Activated CD8-positive, alpha-beta memory T cell treated with anti-CD3 and anti-CD28 coated beads for 24 hours (primary cell): ENCODE measurements at regions not wholly inside any gene's neighbourhood (a gene's known extent, or its start where the extent isn't known, plus 50 kb on each side); places are given as distances from the start of the nearest gene placed in this dataset.
"Not testable (repeated sequence)": the region's sequence is repeated elsewhere in the genome, so short reads cannot be mapped to it uniquely, and the experiment has no call there.

Experiments used
- DNase-seq: peaks from one replicate; pipeline ENCODE4 v3.0.0-alpha.2; 2020

DNA sequence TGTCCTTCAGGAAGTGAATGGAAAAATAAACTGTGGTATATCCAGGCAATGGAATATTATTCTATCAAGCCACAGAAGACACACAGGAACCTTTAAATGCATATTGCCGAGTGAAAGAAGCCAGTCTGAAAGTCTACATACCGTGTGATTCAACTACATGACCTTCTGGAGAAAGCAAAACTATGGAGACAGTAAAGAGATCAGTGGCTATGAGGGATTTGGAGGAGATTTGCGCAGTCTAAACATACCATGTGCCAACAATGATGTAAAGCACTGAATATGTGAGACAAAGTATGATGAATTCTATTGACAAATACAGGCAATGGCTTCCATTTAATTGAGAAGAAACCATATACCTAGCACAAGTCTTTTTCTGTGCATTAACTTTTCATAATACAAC is 518.3 kb upstream of the ZNF337 start:
- DNase-seq: no peak

DNA sequence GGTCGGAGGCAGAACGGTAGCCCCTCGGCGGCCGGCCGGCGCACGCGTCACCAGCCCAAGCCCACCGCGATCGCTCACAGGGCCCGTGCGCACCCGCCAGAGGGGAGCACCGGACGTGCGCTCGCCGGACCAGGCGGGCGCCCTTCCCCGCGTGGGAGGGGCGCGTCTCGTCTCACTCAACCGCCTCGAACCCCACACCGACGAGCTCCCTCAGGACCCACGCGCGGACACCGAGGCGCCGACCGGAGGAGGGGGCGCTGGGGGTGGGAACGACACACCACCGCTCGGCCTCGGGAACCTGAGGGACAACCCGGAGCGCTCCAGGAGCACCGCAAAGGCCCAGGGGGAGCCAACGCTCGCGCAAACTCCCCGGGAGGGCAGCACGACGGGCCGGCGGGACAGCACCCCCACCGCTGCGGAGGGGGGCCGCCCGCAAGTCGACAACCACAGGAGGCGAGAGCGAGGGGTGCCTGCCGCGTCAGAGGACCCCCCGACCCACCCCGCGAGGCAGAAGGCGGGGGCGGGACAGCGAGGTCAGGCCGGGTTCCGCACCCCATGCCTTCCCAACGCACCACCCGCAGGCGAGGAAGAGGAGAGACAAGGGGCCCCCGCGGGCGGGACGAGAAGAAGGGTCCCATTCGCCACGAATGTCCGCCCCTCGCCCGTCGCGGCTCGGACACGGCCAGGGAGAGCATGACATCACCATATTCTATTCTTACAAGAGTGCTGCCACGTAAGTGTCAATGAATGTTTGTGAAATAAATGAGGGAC is 512.7 kb upstream of the ZNF337 start:
- peak; percentile 59 for DNase-seq

- peak; percentile 71 for DNase-seq
These were observed 511.8 kb upstream of the ZNF337 start for GRCh38 chr20:26208296-26209091.

DNA sequence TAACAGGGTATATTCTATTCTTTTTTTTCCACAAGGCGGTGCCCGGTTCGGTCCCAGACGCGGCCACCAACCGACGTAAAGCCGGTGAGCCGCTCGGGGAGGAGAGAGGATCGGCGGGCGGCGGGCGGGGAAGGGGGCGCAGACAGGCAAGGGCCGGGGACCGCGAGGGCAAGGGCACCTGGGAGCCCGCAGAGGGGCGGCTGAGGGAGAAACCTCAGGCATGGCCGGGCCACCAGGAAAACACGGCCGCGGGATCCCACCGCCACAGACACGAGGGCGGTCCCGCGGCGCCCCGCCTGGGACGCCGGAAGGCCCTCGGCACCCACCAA is 511.3 kb upstream of the ZNF337 start:
- DNase-seq: peak; percentile 58

DNA sequence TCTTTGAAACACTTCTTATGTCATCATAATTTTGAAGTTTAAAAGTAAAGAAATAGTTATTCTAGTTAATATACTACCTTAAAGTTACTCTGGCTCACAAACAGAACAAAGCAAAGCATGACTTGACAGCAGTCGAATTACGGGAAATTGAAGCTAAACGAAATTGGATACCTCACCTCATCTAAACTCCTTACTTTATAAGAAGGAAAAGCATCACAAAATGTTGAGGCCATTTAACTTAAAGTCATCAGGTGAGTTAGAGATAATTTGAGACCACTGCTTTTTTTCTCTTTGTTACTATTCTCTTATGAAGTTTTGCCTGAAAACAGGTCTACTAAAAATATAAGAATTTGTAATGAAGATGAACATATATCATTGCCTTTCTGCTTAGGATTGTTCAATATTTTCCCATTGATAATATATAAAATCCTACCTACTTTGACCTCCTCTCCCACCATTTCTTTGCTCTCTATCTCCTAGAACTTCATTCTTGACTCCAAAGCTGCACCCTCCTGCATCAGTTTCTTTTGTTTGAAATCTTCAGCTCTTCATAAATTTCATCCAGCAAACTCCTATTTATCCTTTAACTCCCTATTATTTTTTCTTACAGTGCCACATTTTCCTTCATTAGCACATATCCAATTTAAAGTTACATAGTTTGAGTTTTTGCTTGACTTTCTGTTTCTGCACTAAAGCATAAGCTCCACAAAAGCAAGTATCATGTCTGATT is 510.7 kb upstream of the ZNF337 start:
- no peak for DNase-seq

- no peak for DNase-seq
These were observed 508.7 kb upstream of the ZNF337 start for GRCh38 chr20:26205350-26205749.

GRCh38 chr20:26201026-26201425 is 504.4 kb upstream of the ZNF337 start:
- DNase-seq: not testable (repeated sequence)

- not testable (repeated sequence) for DNase-seq
These were observed 490.7 kb upstream of the ZNF337 start for GRCh38 chr20:26187329-26187728.

- not testable (repeated sequence) for DNase-seq
These were observed 487.1 kb upstream of the ZNF337 start for GRCh38 chr20:26183720-26184119.

GRCh38 chr20:26181364-26181763 is 484.7 kb upstream of the ZNF337 start:
- DNase-seq: not testable (repeated sequence)

GRCh38 chr20:26171875-26172274 is 475.2 kb upstream of the ZNF337 start:
- DNase-seq: not testable (repeated sequence)

DNA sequence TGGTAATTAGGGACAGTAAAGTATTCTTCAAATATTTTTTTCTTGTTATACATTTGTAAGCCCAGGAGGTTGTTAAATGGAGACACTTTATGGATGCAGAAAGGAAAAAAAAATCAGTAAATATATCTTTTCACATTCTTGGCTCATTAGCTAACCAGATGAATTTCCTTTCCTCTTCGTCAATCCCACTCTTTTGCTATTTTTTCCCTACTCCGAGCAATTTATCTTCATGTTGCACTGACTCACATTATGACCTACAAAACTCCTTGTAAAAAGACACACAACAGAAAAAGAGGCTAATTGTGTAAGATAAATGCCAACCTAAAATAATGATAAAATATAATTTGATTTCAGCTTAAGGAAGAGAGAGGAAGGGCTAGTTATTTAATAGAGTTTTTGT is 472.9 kb upstream of the ZNF337 start:
- no peak for DNase-seq

DNA sequence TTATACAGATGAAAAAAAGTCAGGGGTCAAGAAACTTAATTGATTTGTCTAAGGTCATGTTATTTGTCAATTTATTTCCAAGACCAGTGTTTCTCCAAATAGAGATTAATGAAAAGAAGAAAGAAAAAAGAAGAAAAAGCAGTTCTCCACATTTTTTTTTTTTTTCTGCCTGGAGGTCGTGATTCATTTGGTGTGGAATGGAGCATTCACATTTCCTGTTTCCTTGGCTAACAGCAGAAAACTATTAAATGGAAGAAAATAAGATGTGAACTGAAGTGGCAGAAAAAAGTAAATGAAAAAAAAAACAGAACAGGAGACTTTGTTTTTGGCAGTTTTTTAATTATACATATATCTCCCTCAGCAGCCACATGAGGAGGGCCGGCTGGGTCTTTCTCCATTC is 470.8 kb upstream of the ZNF337 start:
- no peak for DNase-seq

- no peak for DNase-seq
These were observed 467.2 kb upstream of the ZNF337 start for GRCh38 chr20:26163890-26164289.

GRCh38 chr20:26163151-26163550 is 466.5 kb upstream of the ZNF337 start:
- DNase-seq: not testable (repeated sequence)

DNA sequence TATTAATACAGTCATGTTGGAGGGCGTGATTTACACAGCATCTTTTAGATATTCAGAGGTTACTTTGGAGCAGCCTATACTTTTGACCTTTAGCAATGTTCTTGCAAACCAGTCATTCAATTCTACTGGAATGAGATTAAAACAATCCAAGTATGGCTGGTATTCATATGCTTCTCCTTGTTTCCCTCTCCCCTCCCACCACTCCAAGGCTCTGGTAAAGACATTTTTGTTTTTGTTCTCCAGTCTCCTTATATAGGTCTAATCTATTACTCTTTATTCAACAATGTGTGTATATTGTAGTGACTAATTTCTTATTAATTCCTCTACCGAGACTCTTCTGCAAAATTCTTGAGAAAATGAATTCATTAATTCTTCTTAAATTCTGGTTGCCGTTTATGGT is 465.1 kb upstream of the ZNF337 start:
- DNase-seq: not testable (repeated sequence)

DNA sequence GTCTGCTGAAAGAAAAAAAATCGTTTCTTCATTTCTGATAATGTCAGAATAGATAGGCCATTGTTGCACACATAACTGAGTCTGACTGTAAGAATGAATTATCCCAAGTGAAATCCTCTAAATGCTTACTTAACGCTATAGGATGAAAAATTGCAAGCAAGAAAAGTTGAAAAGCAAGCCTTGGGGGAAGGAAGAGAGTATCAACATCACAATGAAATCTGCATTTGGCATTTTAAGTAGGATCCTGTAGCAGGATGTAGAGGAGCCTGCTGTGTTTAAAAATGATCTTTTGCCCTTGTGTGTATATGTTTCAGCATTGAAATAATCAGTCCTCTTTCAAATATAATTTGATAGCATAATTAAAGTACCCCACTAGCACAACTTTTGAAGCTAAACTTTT is 464.3 kb upstream of the ZNF337 start:
- DNase-seq: not testable (repeated sequence)

DNA sequence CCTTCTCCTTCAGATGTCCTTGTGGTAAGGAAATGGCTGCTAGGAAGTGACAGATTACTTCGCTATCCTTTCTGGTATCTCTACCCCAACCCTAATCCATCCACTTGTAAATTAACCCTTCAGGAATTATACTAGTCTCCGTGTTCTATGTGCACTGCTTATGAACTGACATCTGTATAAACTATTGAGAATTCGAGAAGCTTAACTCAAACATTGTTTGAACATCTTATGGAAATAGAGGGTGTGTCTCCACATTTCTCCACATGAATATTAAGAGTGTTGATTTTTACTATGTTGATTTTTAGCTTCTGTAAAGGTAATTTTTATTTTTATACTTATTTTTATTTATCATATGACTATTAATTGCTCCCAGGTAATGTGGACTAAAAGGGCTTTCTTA is 457.6 kb upstream of the ZNF337 start:
- no peak for DNase-seq

DNA sequence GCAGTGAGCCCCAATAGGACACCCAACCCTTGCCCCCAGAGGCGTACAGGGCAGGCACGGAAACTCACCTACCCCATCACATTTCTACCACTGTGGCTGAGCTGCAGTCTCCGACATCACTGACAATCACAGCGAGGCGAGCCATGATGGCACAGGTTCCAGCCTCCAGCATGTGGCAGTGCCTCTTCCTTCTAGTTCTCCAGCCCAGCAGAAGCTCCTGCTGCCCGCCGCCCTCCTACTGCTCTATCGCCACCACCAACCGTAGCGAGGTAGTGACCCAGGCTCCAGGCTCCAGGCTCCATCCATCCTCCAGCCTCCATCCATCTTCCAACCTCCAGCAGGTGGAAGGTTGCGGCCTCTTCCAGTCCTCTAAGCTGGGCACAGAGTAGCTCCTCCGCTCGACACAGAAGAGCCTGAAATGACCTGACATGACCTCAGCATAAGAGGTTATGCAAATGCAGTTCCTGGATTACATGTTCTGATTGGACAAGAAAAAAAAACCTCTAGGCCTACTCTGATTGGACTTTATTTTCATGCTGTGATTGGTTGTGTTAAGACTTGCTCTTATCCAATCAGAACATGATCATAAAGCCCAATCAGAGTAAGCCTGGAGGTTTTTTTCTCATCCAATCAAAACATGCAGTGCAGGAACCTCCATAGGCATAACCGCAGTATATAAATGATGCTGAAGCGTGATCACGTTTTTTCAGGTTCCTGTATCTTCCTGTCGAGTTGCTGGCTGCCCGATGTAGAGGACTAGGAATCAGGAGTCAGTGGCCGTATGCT is 438.9 kb upstream of the ZNF337 start:
- DNase-seq: no peak

DNA sequence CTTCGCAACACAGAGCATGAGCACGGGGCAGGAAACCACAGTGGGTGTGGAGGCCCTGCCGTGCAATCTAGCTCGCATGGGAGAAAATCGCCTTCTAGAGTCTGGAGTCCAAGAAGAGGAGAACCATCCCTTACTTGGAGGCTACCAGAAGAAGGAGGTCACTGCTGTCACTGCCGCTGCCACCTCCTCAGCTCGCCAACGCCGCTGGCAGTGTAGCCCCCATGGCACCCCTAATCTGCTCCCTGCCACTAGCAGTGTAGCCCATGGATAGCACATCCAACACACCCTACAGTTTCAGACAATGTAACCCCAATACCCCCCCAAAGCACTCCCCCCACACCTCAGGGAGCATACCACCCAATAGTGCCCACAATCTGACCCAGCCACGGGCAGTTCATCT is 438.0 kb upstream of the ZNF337 start:
- DNase-seq: no peak

GRCh38 chr20:26133794-26134193 is 437.1 kb upstream of the ZNF337 start:
- not testable (repeated sequence) for DNase-seq

- DNase-seq: not testable (repeated sequence)
These were observed 424.3 kb upstream of the ZNF337 start for GRCh38 chr20:26120920-26121319.

- DNase-seq: not testable (repeated sequence)
These were observed 397.8 kb upstream of the ZNF337 start for GRCh38 chr20:26094498-26094897.
